ENCODE measurements at regions not wholly inside any gene's neighbourhood (a gene's known extent, or its start where the extent isn't known, plus 50 kb on each side); places are given as distances from the start of the nearest gene placed in this dataset.

DNA sequence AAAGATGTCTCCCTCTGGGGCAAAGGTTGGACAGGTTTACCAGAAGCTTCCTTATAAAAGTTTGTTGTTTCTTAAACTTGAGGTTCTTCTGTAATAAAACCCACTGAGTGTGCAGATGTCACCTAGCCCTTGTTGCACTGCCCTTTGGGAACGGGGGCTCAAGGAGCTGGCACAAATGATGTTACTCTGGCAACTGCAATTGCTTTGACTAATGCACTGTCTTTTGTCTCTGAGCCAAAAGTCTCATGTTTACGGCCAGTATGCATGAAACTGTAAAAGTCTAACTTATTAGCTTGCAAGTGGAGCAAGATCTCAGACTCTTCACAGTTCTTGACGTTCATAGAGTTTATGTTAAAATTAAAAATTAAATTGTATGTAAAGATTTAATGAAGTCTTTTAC is 655.7 kb downstream of the EPHA7 start:
- 7% methylated on average over 1 of the region's 3 CpGs for WGBS (ENCODE audit: insufficient coverage)
- peak in 3 of 6 donors; percentile 15 to 46 (median 45) for DNase-seq (ENCODE audit: low read depth in 4 of 6, low spot score in 6 of 6)
- H3K4me1 ChIP-seq (ENCODE audit: control insufficient read depth, insufficient read depth, low read length): no peaks in the 10 kb centered on the region

DNA sequence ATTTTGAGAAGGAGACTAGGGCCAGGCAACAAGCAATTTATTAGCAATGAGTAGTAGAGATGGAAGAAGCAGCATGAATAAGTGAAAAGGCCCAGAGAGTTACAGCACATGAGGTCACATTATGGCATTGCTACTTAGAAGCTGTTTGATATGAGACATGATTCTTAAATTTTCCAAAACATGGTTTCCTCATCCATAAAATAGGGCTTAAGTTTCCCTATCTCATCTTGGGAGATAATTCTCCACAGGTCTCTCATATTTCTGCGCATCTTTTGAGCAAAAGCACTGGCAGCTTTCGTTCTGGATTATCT is 656.1 kb downstream of the EPHA7 start:
- Histone ChIP-seq H3K9me3 (ENCODE audit: control insufficient read depth, insufficient read depth, low read length) (no peaks in the 10 kb centered on the region), H3K27me3 (ENCODE audit: control insufficient read depth, insufficient read depth, low read length) (no peaks in the 10 kb centered on the region), H3K36me3 (ENCODE audit: control insufficient read depth, insufficient read depth, low read length) (no peaks in the 10 kb centered on the region), H3K27ac (ENCODE audit: low read depth, low read length) (no peak overlapping the region), H3K4me1 (ENCODE audit: control insufficient read depth, insufficient read depth, low read length) (no peaks in the 10 kb centered on the region), H3K4me3 (ENCODE audit: low read depth, low read length) (no peak overlapping the region)
- no peak for DNase-seq (ENCODE audit: low read depth in 4 of 6, low spot score in 6 of 6)
- WGBS (ENCODE audit: insufficient coverage): no CpG with 5 or more reads among the region's 2 CpGs

More for the DNA sequence above, 655.7 kb downstream of the EPHA7 start:
- Histone ChIP-seq H3K27ac (ENCODE audit: low read depth, low read length) (no peak overlapping the region), H3K4me3 (ENCODE audit: low read depth, low read length) (no peak overlapping the region), H3K36me3 (ENCODE audit: control insufficient read depth, insufficient read depth, low read length) (no peaks in the 10 kb centered on the region), H3K9me3 (ENCODE audit: control insufficient read depth, insufficient read depth, low read length) (no peaks in the 10 kb centered on the region), H3K27me3 (ENCODE audit: control insufficient read depth, insufficient read depth, low read length) (no peaks in the 10 kb centered on the region)

GRCh38 chr6:92762443-92763273 is 656.7 kb downstream of the EPHA7 start:
- Histone ChIP-seq H3K4me3 (ENCODE audit: low read depth, low read length) (no peak overlapping the region), H3K4me1 (ENCODE audit: control insufficient read depth, insufficient read depth, low read length) (no peaks in the 10 kb centered on the region), H3K27ac (ENCODE audit: low read depth, low read length) (no peak overlapping the region), H3K27me3 (ENCODE audit: control insufficient read depth, insufficient read depth, low read length) (no peaks in the 10 kb centered on the region), H3K36me3 (ENCODE audit: control insufficient read depth, insufficient read depth, low read length) (no peaks in the 10 kb centered on the region), H3K9me3 (ENCODE audit: control insufficient read depth, insufficient read depth, low read length) (no peaks in the 10 kb centered on the region)
- DNase-seq (ENCODE audit: low read depth in 4 of 6, low spot score in 6 of 6): peak in 2 of 6 donors; percentile 13 to 37
- WGBS (ENCODE audit: insufficient coverage): no CpG with 5 or more reads among the region's 3 CpGs

DNA sequence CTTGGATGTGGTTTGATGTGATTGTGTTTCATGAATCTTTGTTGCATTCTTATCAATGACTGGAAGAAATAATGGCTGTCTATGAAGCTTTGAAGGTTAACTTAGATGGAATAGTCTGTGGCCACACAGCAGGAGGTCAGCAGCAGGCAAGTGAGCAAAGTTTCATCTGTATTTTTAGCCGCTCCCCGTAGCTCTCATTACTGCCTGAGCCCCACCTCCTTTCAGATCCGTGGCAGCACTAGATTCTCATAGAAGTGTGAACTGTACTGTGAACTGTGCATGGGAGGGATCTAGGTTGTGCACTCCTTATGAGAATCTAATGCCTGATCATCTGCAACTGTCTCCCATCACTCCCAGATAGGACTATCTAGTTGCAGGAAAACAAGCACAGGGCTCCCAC is 660.2 kb downstream of the EPHA7 start:
- H3K4me1 ChIP-seq (ENCODE audit: control insufficient read depth, insufficient read depth, low read length): no peaks in the 10 kb centered on the region
- WGBS (ENCODE audit: insufficient coverage): no CpG with 5 or more reads among the region's 3 CpGs
- H3K4me3 ChIP-seq (ENCODE audit: low read depth, low read length): no peak overlapping the region
- H3K27ac ChIP-seq (ENCODE audit: low read depth, low read length): no peak overlapping the region
- H3K36me3 ChIP-seq (ENCODE audit: control insufficient read depth, insufficient read depth, low read length): no peaks in the 10 kb centered on the region
- no peaks in the 10 kb centered on the region for H3K27me3 ChIP-seq (ENCODE audit: control insufficient read depth, insufficient read depth, low read length)
- DNase-seq (ENCODE audit: low read depth in 4 of 6, low spot score in 6 of 6): no peak
- no peaks in the 10 kb centered on the region for H3K9me3 ChIP-seq (ENCODE audit: control insufficient read depth, insufficient read depth, low read length)

DNA sequence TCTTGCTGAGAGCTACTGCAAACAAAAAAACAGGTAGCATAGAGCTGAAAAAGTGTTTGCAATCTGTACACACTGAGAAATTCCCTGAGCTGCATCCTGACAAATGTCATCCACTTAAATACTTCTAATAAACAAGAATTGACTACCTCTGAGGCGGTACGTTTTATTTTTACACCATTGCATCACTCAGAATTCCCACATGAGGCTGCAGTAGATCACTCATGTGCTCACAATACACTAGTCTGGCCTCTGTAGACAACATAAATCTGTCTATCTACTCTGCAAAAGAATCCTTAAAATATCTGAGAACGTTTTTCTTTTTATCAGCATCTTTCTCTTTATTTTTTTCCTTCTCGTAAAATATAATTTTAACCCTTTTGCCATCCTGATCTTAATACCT is 661.4 kb downstream of the EPHA7 start:
- Histone ChIP-seq H3K4me3 (ENCODE audit: low read depth, low read length) (no peak overlapping the region), H3K36me3 (ENCODE audit: control insufficient read depth, insufficient read depth, low read length) (no peaks in the 10 kb centered on the region), H3K27ac (ENCODE audit: low read depth, low read length) (no peak overlapping the region), H3K9me3 (ENCODE audit: control insufficient read depth, insufficient read depth, low read length) (no peaks in the 10 kb centered on the region), H3K4me1 (ENCODE audit: control insufficient read depth, insufficient read depth, low read length) (no peaks in the 10 kb centered on the region), H3K27me3 (ENCODE audit: control insufficient read depth, insufficient read depth, low read length) (no peaks in the 10 kb centered on the region)
- DNase-seq (ENCODE audit: low read depth in 4 of 6, low spot score in 6 of 6): peak in 1 of 6 donors; percentile 4
- WGBS (ENCODE audit: insufficient coverage): 59% methylated on average over 2 of the region's 4 CpGs

DNA sequence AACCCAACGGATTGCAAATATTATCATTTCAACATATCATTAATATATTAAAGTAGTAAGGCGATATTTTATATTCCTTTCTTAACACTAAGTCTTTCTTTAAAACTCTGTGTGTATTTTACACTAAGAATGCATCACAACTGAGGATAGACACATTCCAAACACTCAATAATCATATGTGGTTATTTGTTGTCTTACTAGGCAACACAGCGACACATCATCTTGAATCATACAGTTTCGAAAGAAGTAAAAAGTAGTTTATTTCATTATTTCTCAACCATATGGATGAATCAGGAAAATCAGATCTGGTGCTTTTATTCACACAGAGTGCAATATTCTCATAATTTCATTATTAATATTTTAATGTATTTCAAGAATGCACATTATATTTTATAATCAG is 662.4 kb downstream of the EPHA7 start:
- H3K4me1 ChIP-seq (ENCODE audit: control insufficient read depth, insufficient read depth, low read length): no peaks in the 10 kb centered on the region
- H3K4me3 ChIP-seq (ENCODE audit: low read depth, low read length): no peak overlapping the region
- WGBS (ENCODE audit: insufficient coverage): no CpG with 5 or more reads among the region's 4 CpGs
- no peaks in the 10 kb centered on the region for H3K36me3 ChIP-seq (ENCODE audit: control insufficient read depth, insufficient read depth, low read length)
- H3K27me3 ChIP-seq (ENCODE audit: control insufficient read depth, insufficient read depth, low read length): no peaks in the 10 kb centered on the region
- no peaks in the 10 kb centered on the region for H3K9me3 ChIP-seq (ENCODE audit: control insufficient read depth, insufficient read depth, low read length)
- H3K27ac ChIP-seq (ENCODE audit: low read depth, low read length): no peak overlapping the region
- no peak for DNase-seq (ENCODE audit: low read depth in 4 of 6, low spot score in 6 of 6)

- H3K36me3 ChIP-seq (ENCODE audit: control insufficient read depth, insufficient read depth, low read length): no peaks in the 10 kb centered on the region
- WGBS (ENCODE audit: insufficient coverage): 91% methylated on average over 4 of the region's 4 CpGs
- no peak for DNase-seq (ENCODE audit: low read depth in 4 of 6, low spot score in 6 of 6)
- H3K27me3 ChIP-seq (ENCODE audit: control insufficient read depth, insufficient read depth, low read length): no peaks in the 10 kb centered on the region
- no peak overlapping the region for H3K27ac ChIP-seq (ENCODE audit: low read depth, low read length)
- H3K4me3 ChIP-seq (ENCODE audit: low read depth, low read length): no peak overlapping the region
- H3K4me1 ChIP-seq (ENCODE audit: control insufficient read depth, insufficient read depth, low read length): no peaks in the 10 kb centered on the region
- no peaks in the 10 kb centered on the region for H3K9me3 ChIP-seq (ENCODE audit: control insufficient read depth, insufficient read depth, low read length)
Observed at GRCh38 chr6:92753956-92754355, 665.4 kb downstream of the EPHA7 start.

GRCh38 chr6:92752114-92752513 is 667.2 kb downstream of the EPHA7 start:
- no peak for DNase-seq (ENCODE audit: low read depth in 4 of 6, low spot score in 6 of 6)
- no peaks in the 10 kb centered on the region for H3K27me3 ChIP-seq (ENCODE audit: control insufficient read depth, insufficient read depth, low read length)
- no peaks in the 10 kb centered on the region for H3K4me1 ChIP-seq (ENCODE audit: control insufficient read depth, insufficient read depth, low read length)
- H3K36me3 ChIP-seq (ENCODE audit: control insufficient read depth, insufficient read depth, low read length): no peaks in the 10 kb centered on the region
- no peak overlapping the region for H3K4me3 ChIP-seq (ENCODE audit: low read depth, low read length)
- H3K27ac ChIP-seq (ENCODE audit: low read depth, low read length): no peak overlapping the region
- H3K9me3 ChIP-seq (ENCODE audit: control insufficient read depth, insufficient read depth, low read length): no peaks in the 10 kb centered on the region

DNA sequence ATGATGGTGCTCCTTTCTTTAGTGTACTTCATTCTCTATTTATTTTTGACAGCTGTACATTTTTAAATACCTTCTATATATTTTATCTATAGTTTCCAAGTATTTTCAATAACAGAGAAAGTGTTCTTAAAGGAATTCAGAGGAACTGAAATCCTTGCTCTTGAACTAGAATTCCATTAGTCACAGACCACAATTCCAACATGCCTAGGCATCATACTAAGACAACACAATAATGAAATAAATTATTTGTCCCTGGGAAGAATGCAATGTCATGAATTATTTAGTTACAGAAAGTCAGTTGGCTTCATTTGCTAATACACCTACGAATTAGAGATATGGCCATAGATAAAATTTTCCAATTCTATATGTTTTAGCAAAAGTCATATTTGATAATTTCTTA is 671.2 kb downstream of the EPHA7 start:
- no peak overlapping the region for H3K4me3 ChIP-seq (ENCODE audit: low read depth, low read length)

GRCh38 chr6:92737983-92738382 is 681.4 kb downstream of the EPHA7 start:
- no peak overlapping the region for H3K4me3 ChIP-seq (ENCODE audit: low read depth, low read length)
- no peaks in the 10 kb centered on the region for H3K36me3 ChIP-seq (ENCODE audit: control insufficient read depth, insufficient read depth, low read length)
- H3K4me1 ChIP-seq (ENCODE audit: control insufficient read depth, insufficient read depth, low read length): no peaks in the 10 kb centered on the region
- DNase-seq (ENCODE audit: low read depth in 4 of 6, low spot score in 6 of 6): no peak
- H3K9me3 ChIP-seq (ENCODE audit: control insufficient read depth, insufficient read depth, low read length): peaks cover 5% of the 10 kb centered on the region
- H3K27ac ChIP-seq (ENCODE audit: low read depth, low read length): no peak overlapping the region
- H3K27me3 ChIP-seq (ENCODE audit: control insufficient read depth, insufficient read depth, low read length): no peaks in the 10 kb centered on the region
- 100% methylated on average over 3 of the region's 3 CpGs for WGBS (ENCODE audit: insufficient coverage)

More for the DNA sequence above, 671.2 kb downstream of the EPHA7 start:
- no peak for DNase-seq (ENCODE audit: low read depth in 4 of 6, low spot score in 6 of 6)
- H3K27ac ChIP-seq (ENCODE audit: low read depth, low read length): no peak overlapping the region
- no peaks in the 10 kb centered on the region for H3K9me3 ChIP-seq (ENCODE audit: control insufficient read depth, insufficient read depth, low read length)
- WGBS (ENCODE audit: insufficient coverage): no CpG with 5 or more reads among the region's 1 CpG
- H3K27me3 ChIP-seq (ENCODE audit: control insufficient read depth, insufficient read depth, low read length): no peaks in the 10 kb centered on the region
- no peaks in the 10 kb centered on the region for H3K36me3 ChIP-seq (ENCODE audit: control insufficient read depth, insufficient read depth, low read length)
- H3K4me1 ChIP-seq (ENCODE audit: control insufficient read depth, insufficient read depth, low read length): no peaks in the 10 kb centered on the region
